ENCODE measurements at regions not wholly inside any gene's neighbourhood (a gene's known extent, or its start where the extent isn't known, plus 50 kb on each side); places are given as distances from the start of the nearest gene placed in this dataset.

- Histone ChIP-seq H3K36me3 (replicated peaks in 1 of 2) (no peaks in the 10 kb centered on the region), H3K27me3 (no peaks in the 10 kb centered on the region), H3K9me3 (replicated peaks in 1 of 3) (no peaks in the 10 kb centered on the region), H3K4me3 (no peak overlapping the region), H3K4me1 (replicated peaks in 1 of 2) (no peaks in the 10 kb centered on the region), H3K27ac (no peak overlapping the region)
- intact Hi-C loops (cut with DNase I): no loop called here
- no peak for DNase-seq
- TF ChIP-seq POLR2A (IDR thresholded peaks at IDR 0.05) (no peak), CTCF (IDR thresholded peaks at IDR 0.05) (no peak)
- 78 to 90% (median 88%) methylated on average over 2 of the region's 2 CpGs for WGBS, 4 donors
Observed at GRCh38 chr9:80560976-80561375, 989.2 kb downstream of the TLE4 start.

GRCh38 chr9:80557256-80557655 is 985.5 kb downstream of the TLE4 start:
- Histone ChIP-seq H3K4me1 (replicated peaks in 1 of 2) (no peaks in the 10 kb centered on the region), H3K4me3 (no peak overlapping the region), H3K27ac (no peak overlapping the region), H3K27me3 (no peaks in the 10 kb centered on the region), H3K9me3 (replicated peaks in 1 of 3) (no peaks in the 10 kb centered on the region), H3K36me3 (replicated peaks in 1 of 2) (no peaks in the 10 kb centered on the region)
- DNase-seq: no peak
- 83 to 97% (median 92%) methylated on average over 1 of the region's 1 CpG for WGBS, 4 donors
- TF ChIP-seq POLR2A (IDR thresholded peaks at IDR 0.05) (no peak), CTCF (IDR thresholded peaks at IDR 0.05) (no peak)
- intact Hi-C loops (cut with DNase I): no loop called here

GRCh38 chr9:80556631-80557030 is 984.9 kb downstream of the TLE4 start:
- no peak for DNase-seq
- no peak overlapping the region for H3K4me3 ChIP-seq
- no peak for TF ChIP-seq POLR2A (IDR thresholded peaks at IDR 0.05)
- no peak for TF ChIP-seq CTCF (IDR thresholded peaks at IDR 0.05)
- H3K27me3 ChIP-seq: no peaks in the 10 kb centered on the region
- H3K9me3 ChIP-seq (replicated peaks in 1 of 3): no peaks in the 10 kb centered on the region
- intact Hi-C loops (cut with DNase I): no loop called here
- H3K27ac ChIP-seq: no peak overlapping the region
- H3K4me1 ChIP-seq (replicated peaks in 1 of 2): no peaks in the 10 kb centered on the region
- H3K36me3 ChIP-seq (replicated peaks in 1 of 2): no peaks in the 10 kb centered on the region

GRCh38 chr9:80555782-80556325 is 984.1 kb downstream of the TLE4 start:
- H3K27ac ChIP-seq: no peak overlapping the region
- no peaks in the 10 kb centered on the region for H3K36me3 ChIP-seq (replicated peaks in 1 of 2)
- TF ChIP-seq CTCF (IDR thresholded peaks at IDR 0.05) (no peak), POLR2A (IDR thresholded peaks at IDR 0.05) (no peak)
- H3K4me3 ChIP-seq: no peak overlapping the region
- DNase-seq: no peak
- H3K27me3 ChIP-seq: no peaks in the 10 kb centered on the region
- 50 to 81% (median 72%) methylated on average over 2 of the region's 2 CpGs for WGBS, 4 donors
- H3K4me1 ChIP-seq (replicated peaks in 1 of 2): no peaks in the 10 kb centered on the region
- intact Hi-C loops (cut with DNase I): no loop called here
- no peaks in the 10 kb centered on the region for H3K9me3 ChIP-seq (replicated peaks in 1 of 3)

Measured in adrenal gland (tissue), 9 donors.